ENCODE measurements at regions not wholly inside any gene's neighbourhood (a gene's known extent, or its start where the extent isn't known, plus 50 kb on each side); places are given as distances from the start of the nearest gene placed in this dataset.

DNA sequence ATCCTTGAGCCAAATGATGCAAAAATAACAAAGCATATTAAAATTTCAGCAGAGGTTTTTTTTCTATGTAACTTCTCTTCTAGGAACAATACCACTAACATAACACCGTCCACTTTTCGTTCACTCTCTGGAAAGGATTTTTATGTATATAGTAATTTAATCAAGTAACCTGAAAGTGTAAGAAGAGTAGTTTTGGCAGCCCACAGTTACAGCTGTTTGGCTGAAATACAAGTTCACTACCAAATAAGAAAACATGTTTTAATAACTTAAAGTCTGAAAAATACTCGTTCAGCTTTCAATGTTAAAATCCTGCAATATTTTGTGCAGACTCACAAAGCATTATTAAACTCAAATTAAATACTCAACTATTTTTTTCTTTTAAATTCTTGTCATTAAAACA, 896.8 kb upstream of the ADGRL4 start:
- no peak overlapping the region for H2AFZ ChIP-seq (ENCODE audit: low read length)
- no peaks in the 10 kb centered on the region for H4K20me1 ChIP-seq (ENCODE audit: insufficient read depth, low read length)
- no peaks in the 10 kb centered on the region for H3K36me3 ChIP-seq (ENCODE audit: insufficient read depth, low read length)

DNA sequence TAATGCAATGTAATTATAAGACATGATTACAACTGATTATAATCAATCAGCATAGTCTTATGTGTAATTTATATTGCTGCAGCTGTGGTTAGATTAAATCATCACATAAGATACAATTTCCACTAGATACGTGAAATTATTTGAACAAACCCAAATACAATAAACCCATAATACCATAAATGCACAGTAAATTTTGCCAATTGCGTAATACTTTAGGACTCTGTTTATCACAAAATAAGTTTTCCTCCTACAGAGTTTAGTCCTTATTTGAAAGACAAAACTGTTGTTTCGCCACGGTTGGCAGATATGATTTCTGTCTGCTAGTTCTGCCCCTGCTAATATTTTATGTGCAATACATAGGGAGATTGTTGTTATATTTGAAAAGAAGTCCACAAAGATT, 895.9 kb upstream of the ADGRL4 start:
- H3K79me2 ChIP-seq (ENCODE audit: insufficient read depth, low read length) = no peaks in the 10 kb centered on the region
- no peak overlapping the region for H3K9ac ChIP-seq (ENCODE audit: low read length)
- no peaks in the 10 kb centered on the region for H3K9me3 ChIP-seq (ENCODE audit: low read length)
- no peaks in the 10 kb centered on the region for H3K36me3 ChIP-seq (ENCODE audit: insufficient read depth, low read length)
- H4K20me1 ChIP-seq (ENCODE audit: insufficient read depth, low read length) = no peaks in the 10 kb centered on the region
- no peak overlapping the region for H2AFZ ChIP-seq (ENCODE audit: low read length)
- no peaks in the 10 kb centered on the region for H3K27me3 ChIP-seq (ENCODE audit: insufficient read depth, low read length)
- no peaks in the 10 kb centered on the region for H3K4me1 ChIP-seq (ENCODE audit: insufficient read depth, low read length, severe bottlenecking)
- no peak for TF ChIP-seq EZH2 (IDR thresholded peaks at IDR 0.05; ENCODE audit: borderline replicate concordance, low read length)
- no peak overlapping the region for H3K4me2 ChIP-seq (ENCODE audit: low read length)
- no peaks in the 10 kb centered on the region for H3F3A ChIP-seq (ENCODE audit: insufficient read depth, low read length)
- H3K27ac ChIP-seq (ENCODE audit: low read depth, low read length, poor library complexity, severe bottlenecking) = no peak overlapping the region
- H3K4me3 ChIP-seq (ENCODE audit: low read depth, low read length, poor library complexity, severe bottlenecking) = no peak overlapping the region
- H3K9me2 ChIP-seq (ENCODE audit: low read depth, low read length) = no peaks in the 10 kb centered on the region

More for the DNA sequence above, 896.8 kb upstream of the ADGRL4 start:
- Histone ChIP-seq H3K79me2 (ENCODE audit: insufficient read depth, low read length) (no peaks in the 10 kb centered on the region), H3K4me3 (ENCODE audit: low read depth, low read length, poor library complexity, severe bottlenecking) (no peak overlapping the region), H3K4me2 (ENCODE audit: low read length) (no peak overlapping the region), H3K9me2 (ENCODE audit: low read depth, low read length) (no peaks in the 10 kb centered on the region), H3K27me3 (ENCODE audit: insufficient read depth, low read length) (no peaks in the 10 kb centered on the region), H3K27ac (ENCODE audit: low read depth, low read length, poor library complexity, severe bottlenecking) (no peak overlapping the region), H3F3A (ENCODE audit: insufficient read depth, low read length) (no peaks in the 10 kb centered on the region), H3K9me3 (ENCODE audit: low read length) (no peaks in the 10 kb centered on the region), H3K9ac (ENCODE audit: low read length) (no peak overlapping the region), H3K4me1 (ENCODE audit: insufficient read depth, low read length, severe bottlenecking) (no peaks in the 10 kb centered on the region)
- TF ChIP-seq, protein P1, sequence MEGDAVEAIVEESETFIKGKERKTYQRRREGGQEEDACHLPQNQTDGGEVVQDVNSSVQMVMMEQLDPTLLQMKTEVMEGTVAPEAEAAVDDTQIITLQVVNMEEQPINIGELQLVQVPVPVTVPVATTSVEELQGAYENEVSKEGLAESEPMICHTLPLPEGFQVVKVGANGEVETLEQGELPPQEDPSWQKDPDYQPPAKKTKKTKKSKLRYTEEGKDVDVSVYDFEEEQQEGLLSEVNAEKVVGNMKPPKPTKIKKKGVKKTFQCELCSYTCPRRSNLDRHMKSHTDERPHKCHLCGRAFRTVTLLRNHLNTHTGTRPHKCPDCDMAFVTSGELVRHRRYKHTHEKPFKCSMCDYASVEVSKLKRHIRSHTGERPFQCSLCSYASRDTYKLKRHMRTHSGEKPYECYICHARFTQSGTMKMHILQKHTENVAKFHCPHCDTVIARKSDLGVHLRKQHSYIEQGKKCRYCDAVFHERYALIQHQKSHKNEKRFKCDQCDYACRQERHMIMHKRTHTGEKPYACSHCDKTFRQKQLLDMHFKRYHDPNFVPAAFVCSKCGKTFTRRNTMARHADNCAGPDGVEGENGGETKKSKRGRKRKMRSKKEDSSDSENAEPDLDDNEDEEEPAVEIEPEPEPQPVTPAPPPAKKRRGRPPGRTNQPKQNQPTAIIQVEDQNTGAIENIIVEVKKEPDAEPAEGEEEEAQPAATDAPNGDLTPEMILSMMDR (IDR thresholded peaks at IDR 0.05; ENCODE audit: low read length) = no peak
- TF ChIP-seq EZH2 (IDR thresholded peaks at IDR 0.05; ENCODE audit: borderline replicate concordance, low read length) = no peak

DNA sequence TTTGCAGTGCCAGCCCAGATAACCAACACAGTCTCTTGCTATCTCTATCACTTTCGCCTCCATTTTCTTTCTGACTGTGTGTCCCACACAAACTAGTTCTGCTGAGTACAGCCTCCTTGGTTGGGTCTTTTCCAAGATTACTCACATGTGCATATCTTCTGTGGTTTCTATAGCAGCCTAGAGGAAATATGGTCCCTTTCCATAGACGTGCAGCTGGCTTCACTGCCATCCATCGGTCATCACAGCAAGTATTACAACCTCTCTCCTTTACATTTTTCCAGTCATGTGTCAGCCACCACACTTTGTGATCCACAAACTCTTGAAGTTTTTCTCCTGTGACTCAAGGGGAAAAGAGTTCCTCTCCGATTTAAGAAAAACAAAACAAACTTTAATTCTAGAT, 893.4 kb upstream of the ADGRL4 start:
- Histone ChIP-seq H3K27ac (ENCODE audit: low read depth, low read length, poor library complexity, severe bottlenecking) (no peak overlapping the region), H3K4me2 (ENCODE audit: low read length) (no peak overlapping the region), H3K4me3 (ENCODE audit: low read depth, low read length, poor library complexity, severe bottlenecking) (no peak overlapping the region), H3K9ac (ENCODE audit: low read length) (no peak overlapping the region), H3K9me2 (ENCODE audit: low read depth, low read length) (no peaks in the 10 kb centered on the region), H2AFZ (ENCODE audit: low read length) (no peak overlapping the region), H3K4me1 (ENCODE audit: insufficient read depth, low read length, severe bottlenecking) (no peaks in the 10 kb centered on the region), H4K20me1 (ENCODE audit: insufficient read depth, low read length) (no peaks in the 10 kb centered on the region), H3K79me2 (ENCODE audit: insufficient read depth, low read length) (no peaks in the 10 kb centered on the region), H3K27me3 (ENCODE audit: insufficient read depth, low read length) (no peaks in the 10 kb centered on the region), H3F3A (ENCODE audit: insufficient read depth, low read length) (no peaks in the 10 kb centered on the region), H3K9me3 (ENCODE audit: low read length) (no peaks in the 10 kb centered on the region), H3K36me3 (ENCODE audit: insufficient read depth, low read length) (no peaks in the 10 kb centered on the region)
- no peak for TF ChIP-seq EZH2 (IDR thresholded peaks at IDR 0.05; ENCODE audit: borderline replicate concordance, low read length)
- TF ChIP-seq, protein P1 (IDR thresholded peaks at IDR 0.05; ENCODE audit: low read length) = no peak

DNA sequence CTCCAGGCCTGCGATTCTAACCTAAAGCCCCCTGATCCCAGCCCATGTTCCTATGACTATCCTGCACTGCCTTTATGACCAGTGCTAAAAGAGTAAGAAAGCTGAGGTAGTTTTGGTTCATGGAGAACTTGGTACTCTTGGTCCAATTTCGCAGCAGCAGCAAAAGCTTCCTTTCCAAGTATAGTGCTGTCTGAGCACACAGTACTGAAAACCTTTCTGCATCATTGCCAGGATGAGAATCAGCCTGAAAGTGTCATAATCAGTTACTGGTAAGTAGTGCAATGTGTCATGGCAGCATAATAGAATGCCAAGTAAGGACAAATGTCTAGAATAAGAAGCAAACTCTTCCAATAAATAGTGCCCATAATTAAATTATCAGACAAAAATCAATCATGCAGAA, 889.6 kb upstream of the ADGRL4 start:
- Histone ChIP-seq H2AFZ (ENCODE audit: low read length) (no peak overlapping the region), H3K27ac (ENCODE audit: low read depth, low read length, poor library complexity, severe bottlenecking) (no peak overlapping the region), H3K4me2 (ENCODE audit: low read length) (no peak overlapping the region), H3K4me3 (ENCODE audit: low read depth, low read length, poor library complexity, severe bottlenecking) (no peak overlapping the region), H3F3A (ENCODE audit: insufficient read depth, low read length) (no peaks in the 10 kb centered on the region), H3K27me3 (ENCODE audit: insufficient read depth, low read length) (no peaks in the 10 kb centered on the region), H3K9me2 (ENCODE audit: low read depth, low read length) (no peaks in the 10 kb centered on the region), H3K36me3 (ENCODE audit: insufficient read depth, low read length) (no peaks in the 10 kb centered on the region), H3K79me2 (ENCODE audit: insufficient read depth, low read length) (no peaks in the 10 kb centered on the region), H3K9ac (ENCODE audit: low read length) (no peak overlapping the region), H3K4me1 (ENCODE audit: insufficient read depth, low read length, severe bottlenecking) (peaks cover 9% of the 10 kb centered on the region), H4K20me1 (ENCODE audit: insufficient read depth, low read length) (no peaks in the 10 kb centered on the region), H3K9me3 (ENCODE audit: low read length) (no peaks in the 10 kb centered on the region)
- TF ChIP-seq, protein P1 (IDR thresholded peaks at IDR 0.05; ENCODE audit: low read length) = no peak
- TF ChIP-seq EZH2 (IDR thresholded peaks at IDR 0.05; ENCODE audit: borderline replicate concordance, low read length) = no peak
